ENCODE measurements at regions not wholly inside any gene's neighbourhood (a gene's known extent, or its start where the extent isn't known, plus 50 kb on each side); places are given as distances from the start of the nearest gene placed in this dataset.

- Histone ChIP-seq H2BK120ac (ENCODE audit: low read depth, low read length) (no peak overlapping the region), H3K79me1 (ENCODE audit: low read depth in 1 of 2, low read length in 2 of 2) (no peaks in the 10 kb centered on the region), H2AFZ (replicated peaks; ENCODE audit: low read length, poor library complexity) (no peak overlapping the region), H3K27ac (ENCODE audit: insufficient read depth, low read length) (no peak overlapping the region), H3K4me1 (ENCODE audit: control insufficient read depth, insufficient read depth, low read length) (no peaks in the 10 kb centered on the region), H2BK20ac (ENCODE audit: low read depth, low read length) (no peak overlapping the region), H3K23ac (ENCODE audit: low read depth, low read length) (no peak overlapping the region), H4K20me1 (ENCODE audit: insufficient read depth, low read length) (no peaks in the 10 kb centered on the region), H3K9me1 (ENCODE audit: insufficient read depth, low read length) (no peaks in the 10 kb centered on the region), H2BK15ac (ENCODE audit: low read depth, low read length) (no peak overlapping the region), H3K4me3 (ENCODE audit: insufficient read depth, low read depth, low read length) (no peak overlapping the region), H3K36me3 (ENCODE audit: control insufficient read depth, insufficient read depth, low read length) (no peaks in the 10 kb centered on the region), H3K9ac (ENCODE audit: low read depth, low read length) (no peak overlapping the region), H3K4ac (ENCODE audit: low read depth, low read length) (no peak overlapping the region), H4K5ac (ENCODE audit: low read depth, low read length) (no peak overlapping the region), H3K4me2 (ENCODE audit: low read depth, low read length) (no peak overlapping the region), H4K8ac (ENCODE audit: low read depth in 2 of 2, low read length in 2 of 2) (no peak overlapping the region), H2AK5ac (ENCODE audit: low read depth, low read length) (no peak overlapping the region), H2BK5ac (ENCODE audit: low read depth, low read length, poor library complexity, severe bottlenecking) (no peak overlapping the region), H2AK9ac (replicated peaks; ENCODE audit: low read depth, low read length, poor library complexity) (no peak overlapping the region), H3K27me3 (ENCODE audit: control insufficient read depth, insufficient read depth, low read length) (no peaks in the 10 kb centered on the region), H3K56ac (ENCODE audit: extremely low read depth, insufficient read depth, low read length) (no peak overlapping the region), H3K9me3 (ENCODE audit: control insufficient read depth, insufficient read depth, low read length) (peaks cover 13% of the 10 kb centered on the region), H3K18ac (ENCODE audit: low read depth, low read length) (no peak overlapping the region), H4K91ac (ENCODE audit: insufficient read depth, low read depth, low read length) (no peak overlapping the region), H3K14ac (replicated peaks; ENCODE audit: low read depth, low read length) (no peak overlapping the region)
- dilution Hi-C loops (cut with HindIII; ENCODE audit: low sequenced_read_pairs, unreplicated experiment) = no loop called here
- POLR2A ChIA-PET (ENCODE audit: unreplicated experiment) = no interaction called here
- no CpG with 5 or more reads among the region's 1 CpG for whole genome bisulfite sequencing, 2 experiments (ENCODE audit: extremely low coverage in 2 of 2, insufficient read length in 1 of 2)
- BruUV-seq (replicated peaks) = no TSS peak
- CTCF ChIA-PET = no interaction called here
- TF ChIP-seq SMC3 (IDR thresholded peaks at IDR 0.05; ENCODE audit: low read depth, low read length) (no peak), USF2 (IDR thresholded peaks at IDR 0.05; ENCODE audit: low read depth, low read length) (no peak), FOS (IDR thresholded peaks at IDR 0.05; ENCODE audit: low read depth, low read length) (no peak), CTCF (conservative IDR thresholded peaks at IDR 0.05; ENCODE audit: low read depth, low read length) (no peak), CEBPB (IDR thresholded peaks at IDR 0.05; ENCODE audit: low read depth, low read length) (no peak), RFX5 (IDR thresholded peaks at IDR 0.05; ENCODE audit: low read depth, low read length) (no peak)
- intact Hi-C loops (cut with micrococcal nuclease) = no loop called here
- in situ Hi-C loops (cut with MboI; ENCODE audit: low sequenced_read_pairs) = no loop called here
- DNase-seq (no peak), ATAC-seq (ENCODE audit: low read depth) (no peak)
Measured at GRCh38 chr7:138308136-138308535, 151.9 kb upstream of the TRIM24 start.

All from IMR-90 (cell line).